ENCODE measurements at regions not wholly inside any gene's neighbourhood (a gene's known extent, or its start where the extent isn't known, plus 50 kb on each side); places are given as distances from the start of the nearest gene placed in this dataset.

DNA sequence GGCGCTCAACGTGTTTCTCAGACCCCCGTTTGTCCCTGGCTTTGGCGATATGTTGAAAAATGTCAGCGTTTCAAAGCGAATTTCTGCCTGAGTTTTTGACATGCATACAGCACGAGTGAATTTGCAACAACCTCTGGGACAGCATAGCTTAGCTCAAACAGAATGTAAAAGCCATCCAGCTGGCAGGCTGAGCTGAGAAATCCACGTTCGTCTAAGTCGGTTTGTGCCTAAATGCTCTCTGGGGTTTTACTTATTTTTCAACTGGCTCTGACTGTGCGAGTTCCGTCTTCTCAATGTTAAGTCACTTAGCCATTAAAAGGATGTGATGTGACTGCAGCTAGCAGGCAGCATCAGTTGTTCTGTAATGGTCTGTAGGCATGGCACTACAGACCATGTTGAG is 243.5 kb upstream of the SLCO3A1 start:
- Histone ChIP-seq H3K27me3 (no peaks in the 10 kb centered on the region), H3K27ac (no peak overlapping the region), H3K4me1 (no peaks in the 10 kb centered on the region), H3K4me3 (no peak overlapping the region), H3K9me3 (no peaks in the 10 kb centered on the region), H3K36me3 (ENCODE audit: low read depth, missing control alignments) (no peaks in the 10 kb centered on the region)
- WGBS, 2 donors = 74 to 87% methylated on average over 12 of the region's 12 CpGs
- TF ChIP-seq CTCF (IDR thresholded peaks at IDR 0.05) (no peak), POLR2A (IDR thresholded peaks at IDR 0.05) (no peak)
- intact Hi-C loops (cut with DNase I; ENCODE audit: low total_unique reads) = no loop called here
- DNase-seq = no peak

DNA sequence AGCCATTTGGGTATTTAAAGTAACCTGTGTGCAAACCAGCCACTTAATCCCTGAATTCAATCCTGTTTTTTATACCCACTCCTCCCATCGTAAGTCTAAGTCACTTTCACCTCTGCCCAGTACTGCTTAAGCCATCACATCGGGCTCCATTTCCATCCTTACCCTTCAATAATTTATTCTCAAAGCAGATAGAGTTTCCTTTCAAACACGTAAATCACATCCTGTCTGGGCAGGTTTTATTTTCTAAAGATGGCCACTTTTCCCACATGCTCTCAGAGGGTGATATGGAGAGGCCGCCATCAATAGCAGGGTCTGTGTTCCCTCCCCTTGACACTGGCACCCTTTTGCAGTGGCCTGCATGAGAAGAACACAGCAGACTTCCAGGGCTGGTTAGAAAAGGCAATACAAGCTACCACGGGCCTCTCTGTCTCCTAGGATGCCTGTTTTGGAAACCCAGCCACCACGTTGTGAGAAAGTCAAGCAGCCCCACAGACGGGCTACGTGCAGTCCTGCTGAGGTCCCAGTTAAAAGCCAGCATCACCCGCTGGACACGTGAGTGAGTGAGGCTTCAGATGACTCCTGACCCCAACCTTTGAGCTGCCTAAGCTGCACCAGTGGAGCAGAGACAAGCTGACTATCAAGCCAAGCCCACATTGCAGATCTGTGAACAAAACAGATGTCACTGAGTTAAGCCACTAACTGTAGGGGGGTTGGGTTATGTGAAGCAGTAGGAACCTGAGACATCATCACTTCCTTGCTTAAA is 241.8 kb upstream of the SLCO3A1 start:
- Histone ChIP-seq H3K36me3 (ENCODE audit: low read depth, missing control alignments) (no peaks in the 10 kb centered on the region), H3K27ac (no peak overlapping the region), H3K4me3 (no peak overlapping the region), H3K27me3 (no peaks in the 10 kb centered on the region), H3K4me1 (no peaks in the 10 kb centered on the region), H3K9me3 (no peaks in the 10 kb centered on the region)
- TF ChIP-seq CTCF (IDR thresholded peaks at IDR 0.05) = no peak
- no peak for TF ChIP-seq POLR2A (IDR thresholded peaks at IDR 0.05)
- intact Hi-C loops (cut with DNase I; ENCODE audit: low total_unique reads) = no loop called here
- 57 to 65% methylated on average over 10 of the region's 10 CpGs for WGBS, 2 donors
- no peak for DNase-seq

GRCh38 chr15:91620229-91620628 is 233.3 kb upstream of the SLCO3A1 start:
- Histone ChIP-seq H3K27me3 (no peaks in the 10 kb centered on the region), H3K4me1 (no peaks in the 10 kb centered on the region), H3K36me3 (ENCODE audit: low read depth, missing control alignments) (no peaks in the 10 kb centered on the region), H3K27ac (no peak overlapping the region), H3K4me3 (no peak overlapping the region), H3K9me3 (no peaks in the 10 kb centered on the region)
- DNase-seq = no peak
- intact Hi-C loops (cut with DNase I; ENCODE audit: low total_unique reads) = no loop called here
- no peak for TF ChIP-seq POLR2A (IDR thresholded peaks at IDR 0.05)
- no peak for TF ChIP-seq CTCF (IDR thresholded peaks at IDR 0.05)
- 45 to 48% methylated on average over 4 of the region's 4 CpGs for WGBS, 2 donors

GRCh38 chr15:91622235-91622634 is 231.3 kb upstream of the SLCO3A1 start:
- no peaks in the 10 kb centered on the region for H3K9me3 ChIP-seq
- TF ChIP-seq POLR2A (IDR thresholded peaks at IDR 0.05) = no peak
- TF ChIP-seq CTCF (IDR thresholded peaks at IDR 0.05) = no peak
- H3K4me3 ChIP-seq = no peak overlapping the region
- H3K27ac ChIP-seq = no peak overlapping the region
- H3K27me3 ChIP-seq = no peaks in the 10 kb centered on the region
- intact Hi-C loops (cut with DNase I; ENCODE audit: low total_unique reads) = no loop called here
- H3K36me3 ChIP-seq (ENCODE audit: low read depth, missing control alignments) = no peaks in the 10 kb centered on the region
- DNase-seq = no peak
- H3K4me1 ChIP-seq = no peaks in the 10 kb centered on the region
- WGBS, 2 donors = 76 to 79% methylated on average over 4 of the region's 4 CpGs

DNA sequence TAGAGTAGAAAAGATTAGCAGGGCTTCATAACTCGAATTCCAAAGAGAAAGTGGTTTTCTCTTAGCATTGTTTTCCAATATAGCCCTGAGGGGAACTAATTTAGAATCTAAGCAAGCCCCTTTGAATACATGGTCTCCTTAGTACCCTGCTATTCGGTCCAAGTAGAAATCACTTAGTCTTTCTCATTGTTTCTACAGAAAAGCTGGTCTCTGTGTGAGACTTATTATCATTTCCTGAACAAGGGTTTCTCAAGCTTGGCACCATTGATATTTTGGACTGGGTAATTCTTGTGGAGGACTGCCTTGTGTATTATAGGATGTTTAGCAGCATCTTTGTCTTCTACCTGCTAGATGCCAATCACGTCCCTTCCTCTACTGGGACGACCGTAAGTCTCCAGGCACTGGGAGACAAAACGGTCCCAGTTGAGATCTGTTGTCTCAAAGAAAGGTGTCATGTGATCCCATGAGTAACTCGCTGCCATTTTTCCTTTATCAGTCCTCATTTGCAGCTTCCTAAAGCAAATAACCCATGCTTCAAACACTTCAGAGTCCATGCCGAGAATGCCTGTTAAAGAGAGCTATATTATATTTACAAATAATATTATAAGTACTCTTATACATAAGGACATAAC is 230.7 kb upstream of the SLCO3A1 start:
- 84 to 86% methylated on average over 8 of the region's 8 CpGs for WGBS, 2 donors
- TF ChIP-seq POLR2A (IDR thresholded peaks at IDR 0.05) (no peak), CTCF (IDR thresholded peaks at IDR 0.05) (no peak)
- Histone ChIP-seq H3K4me1 (no peaks in the 10 kb centered on the region), H3K9me3 (no peaks in the 10 kb centered on the region), H3K27me3 (no peaks in the 10 kb centered on the region), H3K27ac (no peak overlapping the region), H3K36me3 (ENCODE audit: low read depth, missing control alignments) (no peaks in the 10 kb centered on the region), H3K4me3 (no peak overlapping the region)
- intact Hi-C loops (cut with DNase I; ENCODE audit: low total_unique reads) = no loop called here
- no peak for DNase-seq

All from testis (tissue), 2 donors.